Gastroesophageal sphincter (tissue), 4 donors: ENCODE measurements at regions not wholly inside any gene's neighbourhood (a gene's known extent, or its start where the extent isn't known, plus 50 kb on each side); places are given as distances from the start of the nearest gene placed in this dataset.

Experiments used
- ATAC-seq: fragments of 150-250 bp; one replicate; pipeline ENCODE4 v1.9.1; 2016; ENCODE audit warnings: mild to moderate bottlenecking, moderate library complexity
- H3K27ac ChIP-seq, 4 donors: fragments of 200-600 bp; sonication (generic) in 3 of 4; 1 replicate in 3 of 4; 2 replicates in 1 of 4; pipeline ENCODE4 v1.5.1; 2016 to 2019
- H3K27me3 ChIP-seq: fragments of 200-600 bp; sonication (generic); one replicate; pipeline ENCODE4 v1.5.1; 2019
- H3K36me3 ChIP-seq, 2 donors: fragments of 200-600 bp; sonication (generic); one replicate each; pipeline ENCODE4 v1.5.1; 2019; ENCODE audit warnings: control low read depth in 1 of 2
- H3K4me1 ChIP-seq, 3 donors: fragments of 200-600 bp; sonication (generic); 1 replicate in 2 of 3; 2 replicates in 1 of 3; pipeline ENCODE4 v1.5.1; 2016 to 2019; ENCODE audit warnings: control low read depth in 2 of 3
- H3K4me3 ChIP-seq, 2 donors: fragments of 200-600 bp; sonication (generic); one replicate each; pipeline ENCODE4 v1.5.1; 2019; ENCODE audit warnings: mild to moderate bottlenecking in 1 of 2, moderate library complexity in 1 of 2
- H3K9me3 ChIP-seq, 3 donors: fragments of 200-600 bp; sonication (generic); one replicate each; pipeline ENCODE4 v1.5.1; 2017 to 2019; ENCODE audit warnings: control low read depth in 2 of 3
- EP300 ChIP-seq: sonication (generic); formaldehyde crosslinking; IDR thresholded peaks from one replicate; pipeline ENCODE4 v1.6.1; 2017; ENCODE audit warnings: antibody characterized with exemption, mild to moderate bottlenecking
- POLR2A ChIP-seq, 2 donors: fragments of 450-650 bp; IDR thresholded peaks; one replicate each; pipeline ENCODE4 v1.6.1; 2017; ENCODE audit warnings: antibody characterized with exemption in 2 of 2, mild to moderate bottlenecking in 2 of 2, moderate library complexity in 1 of 2
- POLR2AphosphoS5 ChIP-seq: sonication (generic); formaldehyde crosslinking; IDR thresholded peaks from one replicate; pipeline ENCODE4 v1.6.1; 2017; ENCODE audit warnings: antibody characterized with exemption
- whole genome bisulfite sequencing, 2 donors: methylation state at CpG; one replicate each; pipeline ENCODE4 v1.1.5; 2018; ENCODE audit warnings: low coverage in 1 of 2; 5-methylcytosine and 5-hydroxymethylcytosine counted together
- TF ChIP-seq, protein P1 (sequence below), 4 experiments: fragments of 200-600 bp in 2 of 4; fragments of 450-650 bp in 2 of 4; sonication (generic) in 1 of 4; IDR thresholded peaks; one replicate each; pipeline ENCODE4 v1.5.1; 2017 to 2019; ENCODE audit warnings: antibody characterized with exemption in 4 of 4, mild to moderate bottlenecking in 2 of 4, moderate library complexity in 2 of 4

DNA sequence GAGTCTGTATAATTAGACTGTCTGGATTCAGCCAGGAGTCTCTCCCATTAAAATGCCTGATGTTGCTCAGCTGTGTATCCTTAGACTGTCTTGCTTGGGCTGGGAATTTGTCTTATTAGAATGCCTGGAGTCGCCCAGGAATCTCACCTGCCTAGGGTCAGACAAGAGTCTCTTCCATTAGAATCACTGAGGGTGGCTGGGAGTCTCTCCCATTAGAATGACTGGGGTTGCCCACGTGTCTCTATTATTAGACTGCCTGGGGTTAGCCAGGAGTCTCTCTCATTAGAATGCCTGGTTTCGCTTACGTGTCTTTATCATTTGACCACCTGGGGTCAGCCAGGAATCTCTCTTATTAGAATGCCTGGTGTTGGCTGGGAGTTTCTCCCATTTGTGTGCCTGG, 1450.0 kb downstream of the UQCRFS1 start:
- H3K27me3 ChIP-seq = no peaks in the 10 kb centered on the region
- H3K4me3 ChIP-seq = no peak overlapping the region
- H3K4me1 ChIP-seq = no peaks in the 10 kb centered on the region
- 73 to 83% methylated on average over 1 to 3 of the region's 4 CpGs for WGBS, 2 donors
- no peaks in the 10 kb centered on the region for H3K36me3 ChIP-seq
- TF ChIP-seq POLR2AphosphoS5 = no peak
- no peak for TF ChIP-seq POLR2A (IDR thresholded peaks at IDR 0.05)
- TF ChIP-seq EP300 = no peak
- TF ChIP-seq, protein P1, sequence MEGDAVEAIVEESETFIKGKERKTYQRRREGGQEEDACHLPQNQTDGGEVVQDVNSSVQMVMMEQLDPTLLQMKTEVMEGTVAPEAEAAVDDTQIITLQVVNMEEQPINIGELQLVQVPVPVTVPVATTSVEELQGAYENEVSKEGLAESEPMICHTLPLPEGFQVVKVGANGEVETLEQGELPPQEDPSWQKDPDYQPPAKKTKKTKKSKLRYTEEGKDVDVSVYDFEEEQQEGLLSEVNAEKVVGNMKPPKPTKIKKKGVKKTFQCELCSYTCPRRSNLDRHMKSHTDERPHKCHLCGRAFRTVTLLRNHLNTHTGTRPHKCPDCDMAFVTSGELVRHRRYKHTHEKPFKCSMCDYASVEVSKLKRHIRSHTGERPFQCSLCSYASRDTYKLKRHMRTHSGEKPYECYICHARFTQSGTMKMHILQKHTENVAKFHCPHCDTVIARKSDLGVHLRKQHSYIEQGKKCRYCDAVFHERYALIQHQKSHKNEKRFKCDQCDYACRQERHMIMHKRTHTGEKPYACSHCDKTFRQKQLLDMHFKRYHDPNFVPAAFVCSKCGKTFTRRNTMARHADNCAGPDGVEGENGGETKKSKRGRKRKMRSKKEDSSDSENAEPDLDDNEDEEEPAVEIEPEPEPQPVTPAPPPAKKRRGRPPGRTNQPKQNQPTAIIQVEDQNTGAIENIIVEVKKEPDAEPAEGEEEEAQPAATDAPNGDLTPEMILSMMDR (IDR thresholded peaks at IDR 0.05) = no peak
- no peak overlapping the region for H3K27ac ChIP-seq
- H3K9me3 ChIP-seq = peaks cover 0 to 20% (median 0%) of the 10 kb centered on the region in 3 donors
- no peak for ATAC-seq

DNA sequence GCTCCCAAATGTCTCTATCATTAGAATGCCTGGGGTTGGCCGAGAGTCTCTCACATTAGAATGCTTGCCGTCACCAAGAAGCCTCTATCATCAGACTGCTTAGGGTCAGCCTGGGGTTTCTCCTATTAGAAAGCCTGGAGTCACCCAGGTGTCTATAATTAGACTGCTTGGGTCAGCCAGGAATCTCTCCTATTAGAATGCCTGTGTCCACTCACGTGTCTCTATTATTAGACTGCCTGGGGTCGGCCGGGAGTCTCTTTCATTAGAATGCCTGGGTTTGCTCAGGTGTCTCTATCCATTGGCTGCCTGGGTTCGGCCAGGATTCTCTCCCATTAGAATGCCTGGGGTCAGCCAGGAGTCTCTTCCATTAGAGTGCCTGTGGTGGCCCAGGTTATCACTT, 1453.1 kb downstream of the UQCRFS1 start:
- Histone ChIP-seq H3K27me3 (no peaks in the 10 kb centered on the region), H3K4me3 (no peak overlapping the region), H3K4me1 (no peaks in the 10 kb centered on the region), H3K27ac (no peak overlapping the region), H3K9me3 (peaks cover 0 to 8% (median 0%) of the 10 kb centered on the region in 3 donors), H3K36me3 (no peaks in the 10 kb centered on the region)
- WGBS, 2 donors = 80 to 89% methylated on average over 2 to 5 of the region's 6 CpGs
- no peak for TF ChIP-seq EP300
- TF ChIP-seq, protein P1 (IDR thresholded peaks at IDR 0.05) = no peak
- no peak for TF ChIP-seq POLR2A (IDR thresholded peaks at IDR 0.05)
- no peak for TF ChIP-seq POLR2AphosphoS5
- no peak for ATAC-seq

DNA sequence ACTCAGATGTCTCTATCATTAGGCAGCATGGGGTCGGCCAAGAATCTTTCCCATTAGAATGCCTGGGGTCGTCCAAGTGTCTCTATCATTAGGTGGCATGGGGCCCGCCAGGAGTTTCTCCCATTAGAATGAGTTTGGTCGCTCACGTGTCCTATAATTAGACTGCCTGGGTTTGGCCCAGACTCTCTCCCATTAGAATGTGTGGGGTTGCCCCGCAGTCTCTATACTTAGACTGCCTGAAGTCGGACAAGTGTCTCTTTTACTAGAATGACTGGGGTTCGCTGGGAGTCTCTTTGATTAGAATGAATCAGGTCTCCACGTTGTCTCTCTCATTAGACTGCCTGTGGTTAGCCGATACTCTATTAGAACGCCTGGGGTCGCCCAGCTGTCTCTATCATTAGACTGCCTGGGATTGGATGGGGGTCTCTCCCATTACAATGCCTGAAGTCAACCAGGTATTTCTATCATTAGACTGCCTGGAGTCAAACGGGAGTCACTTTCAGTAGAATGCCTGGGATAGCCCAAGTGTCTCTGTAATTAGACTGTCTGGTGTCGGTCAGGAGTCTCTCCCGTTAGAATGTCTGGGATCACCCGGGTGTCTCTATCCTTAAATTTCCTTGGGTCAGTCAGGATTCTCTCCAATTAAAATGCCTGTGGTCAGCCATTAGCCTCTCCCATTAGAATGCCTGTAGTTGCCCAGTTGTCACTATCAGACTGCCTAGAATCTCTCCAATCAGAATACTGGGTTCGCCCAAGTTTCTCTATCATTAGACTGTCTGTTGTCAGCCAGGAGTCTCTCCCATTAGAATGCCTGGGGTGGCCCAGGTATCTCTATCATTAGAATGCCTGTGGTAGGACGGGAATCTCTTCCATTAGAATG, 1454.1 kb downstream of the UQCRFS1 start:
- Histone ChIP-seq H3K27ac (no peak overlapping the region), H3K36me3 (no peaks in the 10 kb centered on the region), H3K9me3 (peaks cover 0 to 8% (median 0%) of the 10 kb centered on the region in 3 donors), H3K4me1 (no peaks in the 10 kb centered on the region), H3K27me3 (no peaks in the 10 kb centered on the region), H3K4me3 (no peak overlapping the region)
- ATAC-seq = no peak
- 57 to 71% methylated on average over 3 to 7 of the region's 18 CpGs for WGBS, 2 donors
- no peak for TF ChIP-seq EP300
- no peak for TF ChIP-seq POLR2AphosphoS5
- TF ChIP-seq, protein P1 (IDR thresholded peaks at IDR 0.05) = no peak

DNA sequence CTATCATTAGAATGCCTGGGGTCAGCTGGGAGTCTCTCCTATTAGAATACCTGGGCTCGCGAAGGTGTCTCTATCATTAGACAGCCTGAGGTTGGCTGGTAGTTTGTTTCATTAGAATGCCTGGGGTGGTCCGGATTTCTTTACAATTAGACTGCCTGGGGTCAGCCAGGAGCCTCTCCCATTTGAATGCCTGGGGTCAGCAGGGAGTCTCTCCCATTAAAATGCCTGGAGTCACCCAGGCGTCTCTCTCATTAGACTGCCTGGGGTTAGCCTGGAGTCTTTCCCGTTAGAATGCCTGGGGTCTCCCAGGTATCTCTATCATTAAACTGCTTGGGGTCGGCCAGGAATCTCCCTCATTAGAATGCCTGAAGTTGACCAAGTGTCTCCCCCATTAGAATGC, 1458.3 kb downstream of the UQCRFS1 start:
- no peaks in the 10 kb centered on the region for H3K27me3 ChIP-seq
- H3K4me3 ChIP-seq = no peak overlapping the region
- no peak overlapping the region for H3K27ac ChIP-seq
- H3K9me3 ChIP-seq = no peaks in the 10 kb centered on the region
- WGBS, 2 donors = 40% methylated on average over 2 of the region's 6 CpGs; no CpG with 5 or more reads in 1 of the 2 donors
- TF ChIP-seq, protein P1 (IDR thresholded peaks at IDR 0.05) = no peak
- TF ChIP-seq EP300 (no peak), POLR2AphosphoS5 (no peak), POLR2A (IDR thresholded peaks at IDR 0.05) (no peak)
- no peaks in the 10 kb centered on the region for H3K36me3 ChIP-seq
- H3K4me1 ChIP-seq = peaks cover 0 to 6% (median 0%) of the 10 kb centered on the region in 3 donors
- no peak for ATAC-seq

DNA sequence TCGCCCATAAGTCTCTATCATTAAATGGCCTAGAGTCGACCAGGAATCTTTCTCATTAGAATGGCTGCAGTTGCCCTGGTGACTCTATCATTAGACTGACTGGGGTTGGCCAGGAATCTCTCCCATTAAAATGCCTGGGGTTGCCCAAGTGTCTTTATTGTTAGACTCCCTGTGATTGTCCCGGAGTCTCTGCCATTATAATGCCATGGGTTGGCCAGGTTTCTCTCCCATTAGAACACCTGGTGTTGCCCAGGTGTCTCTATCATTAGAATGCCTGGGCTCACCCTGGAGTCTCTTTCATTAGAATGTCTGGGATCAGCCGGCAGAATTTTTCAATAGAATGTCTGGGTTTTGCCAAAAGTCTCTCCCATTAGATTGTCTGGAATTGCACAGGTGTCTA, 1459.3 kb downstream of the UQCRFS1 start:
- 97 to 100% methylated on average over 1 to 4 of the region's 4 CpGs for WGBS, 2 donors
- ATAC-seq = no peak
- TF ChIP-seq POLR2A (IDR thresholded peaks at IDR 0.05) = no peak
- TF ChIP-seq, protein P1 (IDR thresholded peaks at IDR 0.05) = no peak
- no peak for TF ChIP-seq POLR2AphosphoS5
- TF ChIP-seq EP300 = no peak
- no peaks in the 10 kb centered on the region for H3K27me3 ChIP-seq
- H3K9me3 ChIP-seq = no peaks in the 10 kb centered on the region
- peaks cover 0 to 6% (median 0%) of the 10 kb centered on the region in 3 donors for H3K4me1 ChIP-seq
- H3K27ac ChIP-seq = no peak overlapping the region
- no peak overlapping the region for H3K4me3 ChIP-seq
- H3K36me3 ChIP-seq = no peaks in the 10 kb centered on the region
